VCaP (cell line): ENCODE measurements at regions not wholly inside any gene's neighbourhood (a gene's known extent, or its start where the extent isn't known, plus 50 kb on each side); places are given as distances from the start of the nearest gene placed in this dataset.
A peak's percentile ranks its signal among the peaks of the same experiment; 100 is the strongest.

Source experiments
- H3K27ac ChIP-seq: fragments of 450-650 bp; 2 replicates; pipeline ENCODE4 v1.5.1; 2017
- TF ChIP-seq, protein P1 (sequence below): fragments of 450-650 bp; conservative IDR thresholded peaks from 2 replicates; pipeline ENCODE4 v1.5.1; 2017; ENCODE audit warnings: mild to moderate bottlenecking, moderate library complexity

DNA sequence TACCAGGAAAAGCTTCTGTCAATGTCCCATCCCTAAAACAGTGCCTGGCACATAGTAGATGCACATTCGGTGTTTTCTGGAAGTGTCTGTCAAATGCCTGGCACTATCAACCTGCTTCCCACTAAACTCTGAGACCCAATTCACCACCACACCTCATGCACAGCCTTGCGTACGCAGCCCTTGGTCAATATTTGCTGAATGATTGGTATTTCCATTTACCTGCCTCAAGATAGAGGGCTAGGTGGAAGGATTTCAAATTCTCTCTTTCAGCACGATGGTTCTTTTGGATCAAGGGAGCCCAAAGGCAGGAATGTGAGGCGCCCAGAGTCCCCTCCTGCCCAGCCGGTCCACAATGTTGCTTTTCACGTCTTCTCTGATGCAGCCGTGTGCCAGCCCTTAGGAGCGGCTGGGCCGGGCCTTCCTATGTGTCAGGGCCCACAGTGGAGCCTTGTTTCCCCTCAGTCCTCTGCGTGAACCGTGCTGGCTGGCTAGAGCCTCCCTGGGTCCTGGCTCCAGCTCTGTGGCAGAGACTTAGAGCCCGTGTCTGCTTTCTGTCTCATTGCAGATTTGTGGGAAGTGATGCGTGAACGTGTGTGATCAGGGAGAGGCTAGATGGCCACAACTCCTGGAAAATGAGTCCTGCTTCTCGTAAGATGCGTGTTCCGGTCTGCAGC is 99.9 kb upstream of the RFLNA start:
- TF ChIP-seq, protein P1, sequence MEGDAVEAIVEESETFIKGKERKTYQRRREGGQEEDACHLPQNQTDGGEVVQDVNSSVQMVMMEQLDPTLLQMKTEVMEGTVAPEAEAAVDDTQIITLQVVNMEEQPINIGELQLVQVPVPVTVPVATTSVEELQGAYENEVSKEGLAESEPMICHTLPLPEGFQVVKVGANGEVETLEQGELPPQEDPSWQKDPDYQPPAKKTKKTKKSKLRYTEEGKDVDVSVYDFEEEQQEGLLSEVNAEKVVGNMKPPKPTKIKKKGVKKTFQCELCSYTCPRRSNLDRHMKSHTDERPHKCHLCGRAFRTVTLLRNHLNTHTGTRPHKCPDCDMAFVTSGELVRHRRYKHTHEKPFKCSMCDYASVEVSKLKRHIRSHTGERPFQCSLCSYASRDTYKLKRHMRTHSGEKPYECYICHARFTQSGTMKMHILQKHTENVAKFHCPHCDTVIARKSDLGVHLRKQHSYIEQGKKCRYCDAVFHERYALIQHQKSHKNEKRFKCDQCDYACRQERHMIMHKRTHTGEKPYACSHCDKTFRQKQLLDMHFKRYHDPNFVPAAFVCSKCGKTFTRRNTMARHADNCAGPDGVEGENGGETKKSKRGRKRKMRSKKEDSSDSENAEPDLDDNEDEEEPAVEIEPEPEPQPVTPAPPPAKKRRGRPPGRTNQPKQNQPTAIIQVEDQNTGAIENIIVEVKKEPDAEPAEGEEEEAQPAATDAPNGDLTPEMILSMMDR, result no peak

DNA sequence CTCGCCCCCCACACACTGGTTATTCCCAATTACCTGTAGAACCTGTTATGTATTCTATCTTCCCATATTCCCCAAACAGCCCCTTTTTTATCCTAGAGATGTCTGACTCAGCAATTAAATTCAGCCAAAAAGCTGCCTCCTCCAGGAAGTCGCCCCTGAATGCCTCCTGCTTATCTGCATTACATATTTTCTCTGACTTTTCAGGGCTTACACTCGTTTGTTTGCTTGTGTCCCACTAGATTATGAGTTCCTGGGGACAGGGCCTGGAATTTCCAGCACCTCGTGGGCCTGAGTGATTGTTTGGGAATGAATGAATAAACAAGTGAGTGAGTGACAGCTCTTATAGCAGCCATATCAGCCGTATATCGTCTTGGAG is 99.3 kb upstream of the RFLNA start:
- TF ChIP-seq, protein P1, result no peak
- H3K27ac ChIP-seq, result peak overlapping the region; percentile 62

More for the DNA sequence above, 99.9 kb upstream of the RFLNA start:
- peak overlapping the region; percentile 62 for H3K27ac ChIP-seq

DNA sequence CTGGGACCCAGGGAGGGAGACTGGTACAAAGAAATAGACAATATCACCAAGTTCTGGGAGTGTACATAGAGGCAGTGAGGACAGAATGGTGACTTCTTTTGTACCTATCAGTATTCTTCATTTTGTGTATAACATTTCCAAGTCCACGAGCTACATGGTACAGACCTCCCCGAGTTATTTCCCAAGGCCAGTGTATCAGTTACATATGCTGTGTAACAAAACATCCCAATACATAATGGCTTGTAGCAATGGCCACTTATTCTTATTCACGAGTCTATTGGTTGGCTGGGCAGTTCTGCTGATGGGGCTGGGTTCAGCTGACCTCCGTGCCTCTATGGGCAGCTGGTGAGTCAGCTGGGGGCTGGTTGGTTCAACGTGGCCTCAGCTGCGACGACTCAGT is 98.7 kb upstream of the RFLNA start:
- TF ChIP-seq, protein P1, result no peak
- no peak overlapping the region for H3K27ac ChIP-seq

DNA sequence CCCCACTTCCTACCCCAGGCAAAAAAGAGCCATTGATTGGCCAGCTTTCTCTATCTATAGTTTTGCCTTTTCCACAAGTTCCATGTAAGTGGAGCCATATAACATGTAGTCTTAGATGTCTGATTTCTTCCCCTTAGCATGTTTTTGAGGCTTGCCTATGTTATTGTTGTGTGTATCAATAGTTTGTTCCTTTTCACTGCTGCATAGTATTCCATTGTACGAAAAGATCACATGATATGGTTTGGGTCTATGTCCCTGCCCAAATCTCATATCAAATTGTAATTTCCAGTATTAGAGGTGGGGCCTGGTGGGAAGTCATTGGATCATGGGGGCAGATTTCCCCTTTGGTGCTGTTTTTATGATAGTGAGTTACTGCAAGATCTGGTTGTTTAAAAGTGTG is 93.6 kb upstream of the RFLNA start:
- TF ChIP-seq, protein P1, result no peak
- H3K27ac ChIP-seq, result no peak overlapping the region

DNA sequence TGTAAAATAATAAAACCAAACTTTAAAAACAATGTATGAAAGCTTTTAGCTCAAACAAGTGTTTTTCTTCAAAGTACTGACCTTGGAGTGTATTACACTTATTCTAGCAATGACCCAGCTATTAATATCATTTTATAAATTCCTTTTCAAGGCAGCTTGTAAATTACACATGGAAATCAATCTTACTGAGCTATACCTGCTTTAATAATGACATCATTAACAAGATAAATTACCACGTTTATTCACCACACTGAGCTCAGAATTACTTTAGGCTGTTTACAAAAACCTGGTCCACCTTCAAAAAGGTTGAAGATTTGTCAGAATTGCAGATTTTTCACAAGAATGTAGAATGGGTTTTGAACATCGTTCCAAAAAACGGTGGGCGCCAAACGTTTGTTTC is 91.7 kb upstream of the RFLNA start:
- TF ChIP-seq, protein P1, result no peak
- no peak overlapping the region for H3K27ac ChIP-seq

DNA sequence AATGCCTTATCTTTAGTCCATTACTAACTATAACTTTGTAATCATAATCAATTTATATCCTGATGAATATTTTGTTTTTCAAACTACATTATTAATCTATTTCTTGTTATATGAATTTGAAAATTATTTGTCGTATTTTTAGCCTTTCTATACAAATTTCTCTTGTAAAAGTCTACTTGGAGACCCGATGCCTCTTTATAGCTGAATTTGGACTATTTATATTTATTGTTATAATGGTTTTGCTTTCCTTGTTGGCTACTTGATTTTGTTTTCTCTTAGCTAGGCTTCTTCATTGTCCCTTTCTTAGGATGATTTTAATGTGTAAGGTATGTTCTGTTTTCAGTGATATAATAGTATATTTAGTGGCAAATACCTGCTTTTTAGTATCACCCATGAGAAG is 89.5 kb upstream of the RFLNA start:
- TF ChIP-seq, protein P1, result no peak
- no peak overlapping the region for H3K27ac ChIP-seq

DNA sequence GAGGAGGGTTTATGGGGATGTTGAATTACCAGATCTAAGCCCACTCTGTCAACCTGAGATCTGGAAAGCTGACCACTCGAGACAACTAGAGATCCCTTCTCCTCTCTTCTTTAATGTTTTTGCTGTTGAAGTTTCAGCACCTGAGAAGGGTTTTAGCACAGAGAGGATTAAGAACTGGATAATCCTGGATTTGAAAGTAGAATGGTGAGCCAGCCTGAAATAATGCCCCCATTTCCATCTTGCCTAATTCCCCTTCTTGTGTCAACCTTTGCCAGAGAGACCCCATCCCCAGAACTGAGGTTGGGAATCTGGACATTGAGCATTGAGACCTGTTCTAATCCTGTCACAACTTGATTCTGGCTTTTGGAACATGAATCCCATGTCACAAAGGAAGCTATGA is 87.8 kb upstream of the RFLNA start:
- no peak overlapping the region for H3K27ac ChIP-seq
- TF ChIP-seq, protein P1, result no peak
